Stimulated activated CD8-positive, alpha-beta memory T cell treated with anti-CD3 and anti-CD28 coated beads, Interleukin-15, amount 100 ng/mL, for 24 hours (primary cell): ENCODE measurements at regions not wholly inside any gene's neighbourhood (a gene's known extent, or its start where the extent isn't known, plus 50 kb on each side); places are given as distances from the start of the nearest gene placed in this dataset.
"Not testable (repeated sequence)": the region's sequence is repeated elsewhere in the genome, so short reads cannot be mapped to it uniquely, and the experiment has no call there.

Experiments used
- DNase-seq: peaks from one replicate; pipeline ENCODE4 v3.0.0-alpha.2; 2020; ENCODE audit warnings: low read depth

- DNase-seq, result no peak
Observed at GRCh38 chr15:77909182-77909940, 168.2 kb downstream of the TBC1D2B start.

- DNase-seq, result not testable (repeated sequence)
Observed at GRCh38 chr15:77908752-77909111, 168.8 kb downstream of the TBC1D2B start.

GRCh38 chr15:77907824-77908751 lies 169.4 kb downstream of the TBC1D2B start:
- DNase-seq, result peak; percentile 19

GRCh38 chr15:77906062-77906990 lies 171.2 kb downstream of the TBC1D2B start:
- not testable (repeated sequence) for DNase-seq

- no peak for DNase-seq
Observed at GRCh38 chr15:77905301-77905920, 172.1 kb downstream of the TBC1D2B start.

- no peak for DNase-seq
Observed at GRCh38 chr15:77904901-77905300, 172.6 kb downstream of the TBC1D2B start.

- no peak for DNase-seq
Observed at GRCh38 chr15:77904436-77904821, 173.1 kb downstream of the TBC1D2B start.

- DNase-seq, result not testable (repeated sequence)
Observed at GRCh38 chr15:77903761-77904435, 173.6 kb downstream of the TBC1D2B start.

GRCh38 chr15:77902921-77903760 lies 174.4 kb downstream of the TBC1D2B start:
- DNase-seq, result not testable (repeated sequence)

GRCh38 chr15:77901921-77902750 lies 175.4 kb downstream of the TBC1D2B start:
- DNase-seq, result no peak

GRCh38 chr15:77901251-77901881 lies 176.1 kb downstream of the TBC1D2B start:
- no peak for DNase-seq

GRCh38 chr15:77900331-77900963 lies 177.1 kb downstream of the TBC1D2B start:
- peak; percentile 21 for DNase-seq

- not testable (repeated sequence) for DNase-seq
Observed at GRCh38 chr15:77899776-77900175, 177.7 kb downstream of the TBC1D2B start.

GRCh38 chr15:77898811-77899730 lies 178.4 kb downstream of the TBC1D2B start:
- no peak for DNase-seq

- DNase-seq, result no peak
Observed at GRCh38 chr15:77897896-77898406, 179.6 kb downstream of the TBC1D2B start.

GRCh38 chr15:77897113-77897895 lies 180.2 kb downstream of the TBC1D2B start:
- not testable (repeated sequence) for DNase-seq
